Right cardiac atrium (tissue), 5 donors: ENCODE measurements at regions not wholly inside any gene's neighbourhood (a gene's known extent, or its start where the extent isn't known, plus 50 kb on each side); places are given as distances from the start of the nearest gene placed in this dataset.
"Not testable (repeated sequence)": the region's sequence is repeated elsewhere in the genome, so short reads cannot be mapped to it uniquely, and the experiment has no call there.

Source experiments
- ATAC-seq, 2 donors: fragments of 200-7000 bp; cut with Tn5 transposase; one replicate each; pipeline versions ENCODE4 v1.8.0 to v1.9.1; 2020; ENCODE audit warnings: moderate library complexity in 2 of 2, mild to moderate bottlenecking in 1 of 2
- DNase-seq, 3 donors: peaks; one replicate each; pipeline ENCODE4 v3.0.0-alpha.2; 2020
- H3K27ac ChIP-seq: one replicate; pipeline ENCODE4 v1.5.1; 2013; ENCODE audit warnings: mild to moderate bottlenecking, low read length, control low read depth, moderate library complexity
- H3K27me3 ChIP-seq: one replicate; pipeline ENCODE4 v1.6.1; 2013; ENCODE audit not compliant: control insufficient read depth, insufficient read depth
- H3K4me1 ChIP-seq: one replicate; pipeline ENCODE4 v1.6.1; 2013; ENCODE audit warnings: low read length; ENCODE audit not compliant: control insufficient read depth, insufficient read depth
- H3K4me3 ChIP-seq: one replicate; pipeline ENCODE4 v1.5.1; 2013; ENCODE audit warnings: low read length, control low read depth
- H3K9me3 ChIP-seq: one replicate; pipeline ENCODE4 v1.6.1; 2013; ENCODE audit warnings: low read length; ENCODE audit not compliant: control insufficient read depth
- WGBS: extraction: QIAGEN DNeasy Blood & Tissue Kit; methylation state at CpG from one replicate; pipeline ENCODE4 v1.1.7; 2013; 5-methylcytosine and 5-hydroxymethylcytosine counted together
- intact Hi-C, 4 donors: fragments of 100-400 bp; cut with DNase I; formaldehyde crosslinking; loops; one replicate each; pipeline versions ENCODE4 v1.11.0 to v1.14.0; 2022 to 2023
- donor health status: healthy with polysubstance abuse.
- donor health status: DM: no; HTN: yes; CAD: no.
- donor health status: DM: no; HTN: no; CAD: no.
- donor health status: DM: no; HTN: yes; CAD: no; lungs with severe emphysema.
- donor health status: DM: yes; HTN: yes; CAD: no.

GRCh38 chr13:87976650-87977049 lies 305.5 kb downstream of the SLITRK5 start:
- H3K9me3 ChIP-seq, H3K27ac ChIP-seq, H3K4me1 ChIP-seq, ATAC-seq, intact Hi-C loops, H3K4me3 ChIP-seq, H3K27me3 ChIP-seq: not testable (repeated sequence)
- DNase-seq: peak in 1 of 3 donors; percentile 43
- 97% methylated on average over 26 of the region's 26 CpGs for WGBS

GRCh38 chr13:87981416-87981815 lies 310.2 kb downstream of the SLITRK5 start:
- no peak for ATAC-seq
- DNase-seq: no peak
- no peaks in the 10 kb centered on the region for H3K27me3 ChIP-seq
- 64% methylated on average over 2 of the region's 2 CpGs for WGBS
- H3K9me3 ChIP-seq: no peaks in the 10 kb centered on the region
- H3K4me3 ChIP-seq: no peak overlapping the region
- H3K4me1 ChIP-seq: no peaks in the 10 kb centered on the region
- intact Hi-C loops: no loop called here
- no peak overlapping the region for H3K27ac ChIP-seq

- DNase-seq: no peak
- no peak overlapping the region for H3K27ac ChIP-seq
- no peak overlapping the region for H3K4me3 ChIP-seq
- no peaks in the 10 kb centered on the region for H3K27me3 ChIP-seq
- no peak for ATAC-seq
- H3K4me1 ChIP-seq: no peaks in the 10 kb centered on the region
- intact Hi-C loops: no loop called here
- H3K9me3 ChIP-seq: no peaks in the 10 kb centered on the region
Measured at GRCh38 chr13:87982400-87982799, 311.2 kb downstream of the SLITRK5 start.

GRCh38 chr13:87986639-87987250 lies 315.6 kb downstream of the SLITRK5 start:
- intact Hi-C loops: no loop called here
- Histone ChIP-seq H3K27me3 (no peaks in the 10 kb centered on the region), H3K9me3 (no peaks in the 10 kb centered on the region), H3K4me1 (no peaks in the 10 kb centered on the region), H3K4me3 (no peak overlapping the region), H3K27ac (no peak overlapping the region)
- DNase-seq: no peak
- no peak for ATAC-seq

- Histone ChIP-seq H3K27me3 (no peaks in the 10 kb centered on the region), H3K9me3 (no peaks in the 10 kb centered on the region), H3K4me3 (no peak overlapping the region), H3K27ac (no peak overlapping the region), H3K4me1 (peaks cover 2% of the 10 kb centered on the region)
- DNase-seq (no peak), ATAC-seq (no peak)
- intact Hi-C loops: no loop called here
- 87% methylated on average over 1 of the region's 1 CpG for WGBS
Measured at GRCh38 chr13:87998081-87998480, 326.9 kb downstream of the SLITRK5 start.

- WGBS: 25% methylated on average over 1 of the region's 1 CpG
- intact Hi-C loops: no loop called here
Measured at GRCh38 chr13:87999240-87999700, 328.1 kb downstream of the SLITRK5 start.

GRCh38 chr13:87999788-88000187 lies 328.6 kb downstream of the SLITRK5 start:
- H3K4me3 ChIP-seq: no peak overlapping the region
- WGBS: 94% methylated on average over 1 of the region's 1 CpG
- ATAC-seq (no peak), DNase-seq (no peak)
- intact Hi-C loops: no loop called here
- H3K27ac ChIP-seq: no peak overlapping the region
- H3K9me3 ChIP-seq: no peaks in the 10 kb centered on the region
- peaks cover 2% of the 10 kb centered on the region for H3K4me1 ChIP-seq
- H3K27me3 ChIP-seq: no peaks in the 10 kb centered on the region

More at GRCh38 chr13:87999240-87999700, 328.1 kb downstream of the SLITRK5 start:
- Histone ChIP-seq H3K27ac (no peak overlapping the region), H3K9me3 (no peaks in the 10 kb centered on the region), H3K27me3 (no peaks in the 10 kb centered on the region), H3K4me3 (no peak overlapping the region), H3K4me1 (peaks cover 2% of the 10 kb centered on the region)
- DNase-seq: no peak
- ATAC-seq: no peak

- intact Hi-C loops: no loop called here
- Histone ChIP-seq H3K27me3 (no peaks in the 10 kb centered on the region), H3K9me3 (no peaks in the 10 kb centered on the region), H3K4me3 (no peak overlapping the region), H3K4me1 (peaks cover 2% of the 10 kb centered on the region), H3K27ac (no peak overlapping the region)
- ATAC-seq (no peak), DNase-seq (no peak)
- 81% methylated on average over 3 of the region's 3 CpGs for WGBS
Measured at GRCh38 chr13:88000239-88000638, 329.1 kb downstream of the SLITRK5 start.

GRCh38 chr13:88000787-88001186 lies 329.6 kb downstream of the SLITRK5 start:
- Histone ChIP-seq H3K27me3 (no peaks in the 10 kb centered on the region), H3K9me3 (no peaks in the 10 kb centered on the region), H3K4me3 (no peak overlapping the region), H3K4me1 (peaks cover 2% of the 10 kb centered on the region), H3K27ac (no peak overlapping the region)
- ATAC-seq: no peak
- intact Hi-C loops: no loop called here
- 78% methylated on average over 2 of the region's 2 CpGs for WGBS
- no peak for DNase-seq

- Histone ChIP-seq H3K4me1 (no peaks in the 10 kb centered on the region), H3K9me3 (no peaks in the 10 kb centered on the region), H3K4me3 (no peak overlapping the region), H3K27me3 (no peaks in the 10 kb centered on the region), H3K27ac (no peak overlapping the region)
- DNase-seq (no peak), ATAC-seq (no peak)
- WGBS: 75% methylated on average over 2 of the region's 2 CpGs
- intact Hi-C loops: no loop called here
Measured at GRCh38 chr13:88005188-88005587, 334.0 kb downstream of the SLITRK5 start.

- Histone ChIP-seq H3K27ac (no peak overlapping the region), H3K4me1 (no peaks in the 10 kb centered on the region), H3K9me3 (no peaks in the 10 kb centered on the region), H3K4me3 (no peak overlapping the region), H3K27me3 (no peaks in the 10 kb centered on the region)
- 56% methylated on average over 2 of the region's 2 CpGs for WGBS
- intact Hi-C loops: no loop called here
- ATAC-seq (no peak), DNase-seq (no peak)
Measured at GRCh38 chr13:88014527-88014926, 343.4 kb downstream of the SLITRK5 start.
